Mesendoderm (in vitro differentiated cells): ENCODE measurements at regions not wholly inside any gene's neighbourhood (a gene's known extent, or its start where the extent isn't known, plus 50 kb on each side); places are given as distances from the start of the nearest gene placed in this dataset. TPM values are rescaled to one million over a fixed set of nuclear protein-coding genes. Genes with fewer than 3 reads are reported as not detected.

Experiments
- small RNA-seq: library from polyadenylated mRNA; stranded (forward); fragments of <200 nt; extraction: miRNeasy Mini kit (QIAGEN cat#:217004); gene quantifications from one replicate; pipeline ENCODE3, GENCODE V24; 2013; ENCODE audit not compliant: insufficient read depth

Small RNA genes in the stretch of these regions (small RNA-seq; reads per million reads assigned to genes)
- gene AC048382.3 (not detected), gene CSPG4P5 (not detected), gene RF00017 (not detected), gene RN7SL417P (not detected)
